ENCODE measurements at regions not wholly inside any gene's neighbourhood (a gene's known extent, or its start where the extent isn't known, plus 50 kb on each side); places are given as distances from the start of the nearest gene placed in this dataset.

- TF ChIP-seq SMC3 (IDR thresholded peaks at IDR 0.05; ENCODE audit: borderline replicate concordance, low read length) (no peak), STAT3 (IDR thresholded peaks at IDR 0.05; ENCODE audit: low read depth, low read length) (no peak), MAX (IDR thresholded peaks at IDR 0.05; ENCODE audit: low read depth, low read length) (no peak), SIN3A (IDR thresholded peaks at IDR 0.05; ENCODE audit: low read depth, low read length) (no peak), CTCF (IDR thresholded peaks at IDR 0.05 in 2 of 3, conservative IDR thresholded peaks at IDR 0.05 in 1 of 3; ENCODE audit: control insufficient read depth in 2 of 3, extremely low read depth in 1 of 3, insufficient read depth in 1 of 3, low read depth in 3 of 3, low read length in 3 of 3) (no peak), EZH2 (IDR thresholded peaks at IDR 0.05; ENCODE audit: borderline replicate concordance, control insufficient read depth, low read depth, low read length) (no peak), CEBPB (IDR thresholded peaks at IDR 0.05; ENCODE audit: borderline replicate concordance in 1 of 2, low read depth in 2 of 2, low read length in 2 of 2) (no peak), FOS (IDR thresholded peaks at IDR 0.05; ENCODE audit: borderline replicate concordance, extremely low read depth, insufficient read length) (no peak), REST (IDR thresholded peaks at IDR 0.05; ENCODE audit: low read depth, low read length) (no peak), ZZZ3 (IDR thresholded peaks at IDR 0.05; ENCODE audit: control insufficient read depth, insufficient read length, low read depth) (no peak), SPI1 (IDR thresholded peaks at IDR 0.05; ENCODE audit: borderline replicate concordance, insufficient read depth, low read depth, low read length) (no peak)
Measured at GRCh38 chr16:49921106-49921505, 65.2 kb upstream of the ZNF423 start.

Data from GM12878 (cell line).